Astrocyte (in vitro differentiated cells and primary cell): ENCODE measurements at regions not wholly inside any gene's neighbourhood (a gene's known extent, or its start where the extent isn't known, plus 50 kb on each side); places are given as distances from the start of the nearest gene placed in this dataset.

Experiments used
- EZH2 ChIP-seq: IDR thresholded peaks from 2 replicates; pipeline ENCODE4 v1.6.1; 2012; ENCODE audit warnings: mild to moderate bottlenecking, low read length, inconsistent platforms; ENCODE audit not compliant: insufficient read depth
- TF ChIP-seq, protein P1 (sequence below): IDR thresholded peaks from 2 replicates; pipeline ENCODE4 v1.5.1; 2011; ENCODE audit warnings: low read depth, mild to moderate bottlenecking, inconsistent platforms, low read length, moderate library complexity; ENCODE audit not compliant: insufficient read depth

DNA sequence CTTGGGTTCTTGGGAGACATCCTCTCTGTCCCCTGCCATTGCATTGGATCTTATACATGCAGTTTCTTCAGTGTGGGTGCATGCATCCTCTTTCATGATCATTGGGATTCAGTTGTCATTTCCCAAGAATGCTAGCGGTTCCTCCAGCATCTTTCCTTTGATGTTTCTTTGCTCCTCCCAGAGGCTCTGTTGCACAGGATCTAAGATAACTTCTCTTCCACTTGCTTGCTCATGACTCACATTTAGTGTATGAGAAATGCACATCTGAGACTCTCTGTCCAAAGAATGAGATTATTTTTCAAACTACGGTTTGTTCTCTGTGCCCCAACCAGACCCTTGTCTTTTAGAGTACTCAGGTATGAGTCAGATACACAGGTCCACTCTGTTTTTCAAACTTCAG, 197.1 kb downstream of the NDFIP2 start:
- TF ChIP-seq, protein P1, sequence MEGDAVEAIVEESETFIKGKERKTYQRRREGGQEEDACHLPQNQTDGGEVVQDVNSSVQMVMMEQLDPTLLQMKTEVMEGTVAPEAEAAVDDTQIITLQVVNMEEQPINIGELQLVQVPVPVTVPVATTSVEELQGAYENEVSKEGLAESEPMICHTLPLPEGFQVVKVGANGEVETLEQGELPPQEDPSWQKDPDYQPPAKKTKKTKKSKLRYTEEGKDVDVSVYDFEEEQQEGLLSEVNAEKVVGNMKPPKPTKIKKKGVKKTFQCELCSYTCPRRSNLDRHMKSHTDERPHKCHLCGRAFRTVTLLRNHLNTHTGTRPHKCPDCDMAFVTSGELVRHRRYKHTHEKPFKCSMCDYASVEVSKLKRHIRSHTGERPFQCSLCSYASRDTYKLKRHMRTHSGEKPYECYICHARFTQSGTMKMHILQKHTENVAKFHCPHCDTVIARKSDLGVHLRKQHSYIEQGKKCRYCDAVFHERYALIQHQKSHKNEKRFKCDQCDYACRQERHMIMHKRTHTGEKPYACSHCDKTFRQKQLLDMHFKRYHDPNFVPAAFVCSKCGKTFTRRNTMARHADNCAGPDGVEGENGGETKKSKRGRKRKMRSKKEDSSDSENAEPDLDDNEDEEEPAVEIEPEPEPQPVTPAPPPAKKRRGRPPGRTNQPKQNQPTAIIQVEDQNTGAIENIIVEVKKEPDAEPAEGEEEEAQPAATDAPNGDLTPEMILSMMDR = no peak
- TF ChIP-seq EZH2 = no peak
